ENCODE measurements at regions not wholly inside any gene's neighbourhood (a gene's known extent, or its start where the extent isn't known, plus 50 kb on each side); places are given as distances from the start of the nearest gene placed in this dataset.

GRCh38 chr16:87149051-87149450, 168.1 kb downstream of the C16orf95 start:
- H3K4me1 ChIP-seq (ENCODE audit: insufficient read depth, low read length, poor library complexity, severe bottlenecking): no peaks in the 10 kb centered on the region
- POLR2A ChIA-PET: no interaction called here
- no peak for DNase-seq (ENCODE audit: low spot score)
- H2AFZ ChIP-seq (ENCODE audit: low read length): no peak overlapping the region
- no peak overlapping the region for H3K27ac ChIP-seq (ENCODE audit: low read depth, low read length, poor library complexity, severe bottlenecking)
- TF ChIP-seq EZH2phosphoT487 (IDR thresholded peaks at IDR 0.05; ENCODE audit: borderline replicate concordance, low read depth, low read length) (no peak), CTCF (conservative IDR thresholded peaks at IDR 0.05; ENCODE audit: low read length) (no peak)
- H4K20me1 ChIP-seq (ENCODE audit: insufficient read depth, low read length): no peaks in the 10 kb centered on the region
- no peaks in the 10 kb centered on the region for H3K9me3 ChIP-seq (ENCODE audit: low read length)
- no peaks in the 10 kb centered on the region for H3K9me2 ChIP-seq (ENCODE audit: insufficient read depth, low read length)
- no peaks in the 10 kb centered on the region for H3K79me2 ChIP-seq (ENCODE audit: insufficient read depth, low read depth, low read length)
- CTCF ChIA-PET (ENCODE audit: unreplicated experiment): no interaction called here
- intact Hi-C loops (cut with micrococcal nuclease; ENCODE audit: unreplicated experiment): no loop called here
- BruUV-seq (replicated peaks): no TSS peak
- H3K4me2 ChIP-seq (ENCODE audit: low read length): no peak overlapping the region
- no peaks in the 10 kb centered on the region for H3K36me3 ChIP-seq (ENCODE audit: insufficient read depth, low read length)
- no peak overlapping the region for H3K4me3 ChIP-seq (ENCODE audit: low read depth, low read length, poor library complexity, severe bottlenecking)

- Histone ChIP-seq H3K79me2 (ENCODE audit: insufficient read depth, low read depth, low read length) (no peaks in the 10 kb centered on the region), H3K4me3 (ENCODE audit: low read depth, low read length, poor library complexity, severe bottlenecking) (no peak overlapping the region), H3K9me3 (ENCODE audit: low read length) (no peaks in the 10 kb centered on the region), H2AFZ (ENCODE audit: low read length) (no peak overlapping the region), H4K20me1 (ENCODE audit: insufficient read depth, low read length) (no peaks in the 10 kb centered on the region), H3K9me2 (ENCODE audit: insufficient read depth, low read length) (no peaks in the 10 kb centered on the region), H3K27ac (ENCODE audit: low read depth, low read length, poor library complexity, severe bottlenecking) (no peak overlapping the region), H3K4me1 (ENCODE audit: insufficient read depth, low read length, poor library complexity, severe bottlenecking) (no peaks in the 10 kb centered on the region), H3K36me3 (ENCODE audit: insufficient read depth, low read length) (no peaks in the 10 kb centered on the region), H3K4me2 (ENCODE audit: low read length) (no peak overlapping the region)
- DNase-seq (ENCODE audit: low spot score): no peak
- intact Hi-C loops (cut with micrococcal nuclease; ENCODE audit: unreplicated experiment): no loop called here
- ChIA-PET POLR2A (no interaction called here), CTCF (ENCODE audit: unreplicated experiment) (no interaction called here)
- BruUV-seq (replicated peaks): no TSS peak
- TF ChIP-seq EZH2phosphoT487 (IDR thresholded peaks at IDR 0.05; ENCODE audit: borderline replicate concordance, low read depth, low read length) (no peak), CTCF (conservative IDR thresholded peaks at IDR 0.05; ENCODE audit: low read length) (no peak)
Measured at GRCh38 chr16:87150262-87150661, 166.9 kb downstream of the C16orf95 start.

DNA sequence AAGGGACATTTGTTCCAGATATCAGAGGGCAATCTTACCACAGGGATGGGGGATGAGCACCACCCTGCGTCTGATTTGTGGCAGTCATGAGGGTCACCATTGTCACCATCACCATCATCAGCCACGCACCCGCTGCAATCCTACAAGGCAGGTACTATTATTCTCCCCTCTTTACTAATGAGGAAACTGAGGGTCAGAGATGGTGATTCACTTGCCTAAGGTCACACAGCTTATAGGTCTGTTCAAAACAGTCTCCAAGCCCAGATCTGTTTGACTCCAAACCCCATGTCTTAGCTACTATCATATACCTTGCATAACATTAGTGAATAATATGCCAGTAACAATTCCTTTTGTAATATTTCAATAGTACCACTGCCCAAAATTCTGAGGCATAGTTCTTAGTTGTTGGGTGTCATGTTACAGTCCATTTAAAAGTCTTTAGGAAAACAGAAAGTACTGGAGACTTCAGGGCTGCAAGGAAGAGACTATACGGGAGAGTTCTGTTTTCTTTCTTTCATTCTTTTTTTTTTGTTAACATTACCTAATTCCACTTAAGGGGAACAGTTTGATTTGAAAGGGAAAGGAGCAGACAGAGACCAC, 166.4 kb downstream of the C16orf95 start:
- Histone ChIP-seq H3K27ac (ENCODE audit: low read depth, low read length, poor library complexity, severe bottlenecking) (no peak overlapping the region), H3K9me3 (ENCODE audit: low read length) (no peaks in the 10 kb centered on the region), H3K4me2 (ENCODE audit: low read length) (no peak overlapping the region), H3K79me2 (ENCODE audit: insufficient read depth, low read depth, low read length) (no peaks in the 10 kb centered on the region), H3K4me1 (ENCODE audit: insufficient read depth, low read length, poor library complexity, severe bottlenecking) (no peaks in the 10 kb centered on the region), H3K36me3 (ENCODE audit: insufficient read depth, low read length) (no peaks in the 10 kb centered on the region), H4K20me1 (ENCODE audit: insufficient read depth, low read length) (no peaks in the 10 kb centered on the region), H3K4me3 (ENCODE audit: low read depth, low read length, poor library complexity, severe bottlenecking) (no peak overlapping the region), H3K9me2 (ENCODE audit: insufficient read depth, low read length) (no peaks in the 10 kb centered on the region), H2AFZ (ENCODE audit: low read length) (no peak overlapping the region)
- BruUV-seq (replicated peaks): no TSS peak
- ChIA-PET POLR2A (no interaction called here), CTCF (ENCODE audit: unreplicated experiment) (no interaction called here)
- DNase-seq (ENCODE audit: low spot score): no peak
- intact Hi-C loops (cut with micrococcal nuclease; ENCODE audit: unreplicated experiment): no loop called here
- no peak for TF ChIP-seq EZH2phosphoT487 (IDR thresholded peaks at IDR 0.05; ENCODE audit: borderline replicate concordance, low read depth, low read length)

Measured in OCI-LY7 (cell line).